Neural progenitor cell (in vitro differentiated cells): ENCODE measurements at regions not wholly inside any gene's neighbourhood (a gene's known extent, or its start where the extent isn't known, plus 50 kb on each side); places are given as distances from the start of the nearest gene placed in this dataset.

Experiments used
- EZH2phosphoT487 ChIP-seq: fragments of 200-600 bp; sonication (generic); IDR thresholded peaks from 2 replicates; pipeline ENCODE4 v1.6.1; 2017; ENCODE audit warnings: antibody characterized with exemption
- TF ChIP-seq, protein P1 (sequence below): fragments of 200-600 bp; sonication (generic); IDR thresholded peaks from 2 replicates; pipeline ENCODE4 v1.5.1; 2017; ENCODE audit warnings: antibody characterized with exemption, mild to moderate bottlenecking

DNA sequence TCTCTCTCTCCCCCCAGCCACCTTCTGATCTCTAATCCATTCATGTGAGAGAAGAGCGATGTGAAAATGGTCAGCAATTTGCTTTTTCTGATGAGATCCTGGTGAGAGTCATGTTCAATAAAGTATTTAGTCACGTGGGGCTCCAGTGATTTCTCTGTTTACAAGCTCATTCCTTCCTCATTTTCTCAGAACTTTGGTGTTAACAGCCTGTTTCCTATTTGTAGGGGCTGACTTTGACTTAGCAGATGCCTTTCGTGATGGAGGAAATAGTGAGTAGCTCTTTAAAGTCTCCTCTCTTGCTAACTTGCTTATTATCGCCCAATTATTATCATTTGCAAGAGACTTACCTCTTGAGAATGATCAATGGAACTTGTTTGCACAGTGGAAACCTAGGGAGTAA is 72.6 kb upstream of the CD99 start:
- TF ChIP-seq, protein P1, sequence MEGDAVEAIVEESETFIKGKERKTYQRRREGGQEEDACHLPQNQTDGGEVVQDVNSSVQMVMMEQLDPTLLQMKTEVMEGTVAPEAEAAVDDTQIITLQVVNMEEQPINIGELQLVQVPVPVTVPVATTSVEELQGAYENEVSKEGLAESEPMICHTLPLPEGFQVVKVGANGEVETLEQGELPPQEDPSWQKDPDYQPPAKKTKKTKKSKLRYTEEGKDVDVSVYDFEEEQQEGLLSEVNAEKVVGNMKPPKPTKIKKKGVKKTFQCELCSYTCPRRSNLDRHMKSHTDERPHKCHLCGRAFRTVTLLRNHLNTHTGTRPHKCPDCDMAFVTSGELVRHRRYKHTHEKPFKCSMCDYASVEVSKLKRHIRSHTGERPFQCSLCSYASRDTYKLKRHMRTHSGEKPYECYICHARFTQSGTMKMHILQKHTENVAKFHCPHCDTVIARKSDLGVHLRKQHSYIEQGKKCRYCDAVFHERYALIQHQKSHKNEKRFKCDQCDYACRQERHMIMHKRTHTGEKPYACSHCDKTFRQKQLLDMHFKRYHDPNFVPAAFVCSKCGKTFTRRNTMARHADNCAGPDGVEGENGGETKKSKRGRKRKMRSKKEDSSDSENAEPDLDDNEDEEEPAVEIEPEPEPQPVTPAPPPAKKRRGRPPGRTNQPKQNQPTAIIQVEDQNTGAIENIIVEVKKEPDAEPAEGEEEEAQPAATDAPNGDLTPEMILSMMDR, result no peak
- TF ChIP-seq EZH2phosphoT487, result no peak
